M059J (cell line): ENCODE measurements at regions not wholly inside any gene's neighbourhood (a gene's known extent, or its start where the extent isn't known, plus 50 kb on each side); places are given as distances from the start of the nearest gene placed in this dataset.

Experiments used
- DNase-seq: peaks from one replicate; pipeline ENCODE4 v3.0.0-alpha.2; 2012; ENCODE audit warnings: low read depth

DNA sequence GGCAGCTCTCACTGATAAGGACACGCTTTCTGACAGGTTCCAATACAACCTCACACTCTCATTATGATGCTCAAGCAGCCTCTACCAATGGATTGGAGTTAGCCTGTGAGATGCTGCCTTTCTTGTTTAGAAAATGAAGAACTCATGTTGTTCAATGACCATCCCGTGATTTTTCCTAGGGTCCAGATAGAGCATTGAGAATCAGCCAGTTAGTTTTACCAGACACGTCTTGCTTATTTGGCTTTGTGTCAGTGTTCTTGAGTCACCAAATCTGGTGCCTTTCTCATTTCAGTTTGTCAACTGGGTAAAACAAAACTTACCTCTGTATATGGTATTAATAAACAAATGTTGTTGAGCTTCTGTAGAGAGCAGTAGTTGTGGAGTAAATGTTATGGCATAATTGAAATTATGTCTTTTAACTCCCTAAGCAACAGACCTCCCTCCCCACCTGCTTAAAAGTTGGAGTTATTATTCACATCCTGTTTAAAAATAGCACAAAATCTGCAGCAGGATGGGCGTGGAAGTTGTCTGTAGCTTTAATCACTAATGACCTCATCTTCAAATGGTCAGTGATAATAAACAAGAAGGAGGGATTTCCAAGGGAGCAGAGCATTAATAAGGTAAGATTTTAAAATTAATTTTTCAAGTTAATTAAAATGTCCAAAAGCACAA, 167.3 kb downstream of the HRH4 start:
- DNase-seq = peak; percentile 51

DNA sequence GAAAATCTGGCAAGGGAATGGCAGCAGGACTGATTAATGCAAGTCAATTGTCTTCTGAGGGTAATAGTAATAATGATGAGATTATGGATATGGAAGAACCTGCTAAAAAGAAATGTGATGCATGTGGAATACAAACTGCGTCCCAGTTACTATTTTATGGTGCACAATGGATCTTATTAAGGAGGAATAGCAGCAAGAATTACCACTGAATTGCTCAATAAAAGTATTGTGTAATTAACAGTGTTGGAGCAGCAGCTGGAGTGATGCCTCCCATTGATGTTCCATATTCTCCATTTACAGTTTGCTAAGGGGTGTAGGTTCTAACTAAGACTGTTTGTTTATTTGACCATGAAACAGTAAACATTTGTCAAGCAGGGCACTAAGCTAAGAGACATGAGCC, 167.9 kb downstream of the HRH4 start:
- DNase-seq = no peak

DNA sequence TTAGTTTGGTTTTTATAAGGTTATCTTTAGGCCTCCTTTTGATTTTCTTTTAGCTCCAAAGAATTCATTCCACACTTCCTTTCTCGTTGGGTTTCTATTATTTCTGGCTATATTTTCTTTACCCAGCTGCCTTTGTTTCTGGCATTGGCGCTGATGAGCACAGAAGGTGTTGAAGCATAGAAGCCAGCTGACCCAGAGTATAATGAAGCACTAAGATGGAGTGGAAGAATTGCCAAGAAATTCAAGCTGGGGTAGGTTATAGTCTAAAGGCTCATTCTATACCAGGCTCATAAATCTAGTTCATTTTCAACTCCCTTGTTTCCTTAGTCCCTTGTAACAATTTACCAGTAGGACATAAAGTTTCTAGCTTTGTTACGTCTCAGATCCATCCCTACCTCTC, 169.5 kb downstream of the HRH4 start:
- DNase-seq = no peak

DNA sequence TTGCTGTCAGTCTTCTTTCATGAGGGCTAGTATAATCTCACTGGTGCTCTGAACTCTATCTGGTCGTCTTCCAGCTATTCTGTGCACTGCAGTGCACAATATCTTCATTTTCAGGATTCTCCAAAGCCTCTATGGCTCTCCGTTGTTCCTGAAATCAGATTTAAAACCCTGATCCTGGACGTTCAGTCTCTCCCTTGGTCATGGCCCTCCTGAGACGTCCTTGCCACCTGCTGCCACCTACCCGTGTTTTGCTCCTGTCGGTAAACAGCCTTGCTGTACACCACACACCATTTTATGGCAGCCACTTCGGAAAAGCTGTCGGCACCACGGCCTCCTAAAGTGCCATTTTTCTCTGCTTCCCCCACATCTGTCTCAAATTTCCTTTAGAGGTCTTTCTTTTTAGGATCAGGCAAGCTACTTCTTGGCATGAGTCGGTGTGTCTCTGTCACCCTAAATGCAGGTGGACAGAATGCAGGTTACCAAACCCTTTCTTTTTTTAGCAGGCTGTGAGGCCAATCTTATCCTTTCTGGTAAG, 170.0 kb downstream of the HRH4 start:
- DNase-seq = no peak

DNA sequence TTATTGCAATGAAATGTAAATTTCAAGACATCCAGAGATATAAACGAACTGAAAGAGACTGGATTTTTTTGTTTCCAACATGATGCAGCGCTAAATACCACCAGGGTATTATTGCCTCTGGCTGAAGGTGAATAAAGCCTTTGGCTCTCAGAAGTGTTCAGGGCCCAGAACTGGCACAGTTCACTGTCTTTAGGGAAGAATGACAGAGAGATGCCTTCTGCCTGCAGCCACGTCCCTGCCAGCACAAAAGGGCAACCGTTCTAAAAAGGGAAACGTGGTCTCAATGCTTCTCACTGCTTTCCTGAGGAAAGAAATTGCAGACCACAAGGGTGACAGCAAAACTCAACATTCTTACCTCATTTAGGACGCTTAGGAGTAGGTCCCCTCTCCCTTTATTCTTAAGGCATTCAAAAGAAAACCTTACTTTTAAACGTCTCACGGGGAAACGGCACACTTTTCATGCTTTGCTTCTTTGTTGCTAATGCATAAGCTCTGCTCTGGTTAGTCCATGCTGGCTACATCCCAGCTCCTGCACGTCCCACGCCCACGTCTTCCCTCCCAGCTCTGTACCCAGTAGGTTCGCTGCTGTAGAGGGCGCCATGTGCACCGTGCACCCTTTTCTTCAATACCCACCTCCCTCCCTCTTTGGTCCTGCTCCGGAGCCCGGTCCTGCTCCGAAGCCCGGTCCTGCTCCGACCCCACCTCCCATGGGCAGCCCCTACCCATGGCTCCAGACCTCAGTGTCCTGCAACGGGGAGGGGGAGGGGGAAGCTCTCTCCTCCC, 171.0 kb downstream of the HRH4 start:
- DNase-seq = peak; percentile 20

DNA sequence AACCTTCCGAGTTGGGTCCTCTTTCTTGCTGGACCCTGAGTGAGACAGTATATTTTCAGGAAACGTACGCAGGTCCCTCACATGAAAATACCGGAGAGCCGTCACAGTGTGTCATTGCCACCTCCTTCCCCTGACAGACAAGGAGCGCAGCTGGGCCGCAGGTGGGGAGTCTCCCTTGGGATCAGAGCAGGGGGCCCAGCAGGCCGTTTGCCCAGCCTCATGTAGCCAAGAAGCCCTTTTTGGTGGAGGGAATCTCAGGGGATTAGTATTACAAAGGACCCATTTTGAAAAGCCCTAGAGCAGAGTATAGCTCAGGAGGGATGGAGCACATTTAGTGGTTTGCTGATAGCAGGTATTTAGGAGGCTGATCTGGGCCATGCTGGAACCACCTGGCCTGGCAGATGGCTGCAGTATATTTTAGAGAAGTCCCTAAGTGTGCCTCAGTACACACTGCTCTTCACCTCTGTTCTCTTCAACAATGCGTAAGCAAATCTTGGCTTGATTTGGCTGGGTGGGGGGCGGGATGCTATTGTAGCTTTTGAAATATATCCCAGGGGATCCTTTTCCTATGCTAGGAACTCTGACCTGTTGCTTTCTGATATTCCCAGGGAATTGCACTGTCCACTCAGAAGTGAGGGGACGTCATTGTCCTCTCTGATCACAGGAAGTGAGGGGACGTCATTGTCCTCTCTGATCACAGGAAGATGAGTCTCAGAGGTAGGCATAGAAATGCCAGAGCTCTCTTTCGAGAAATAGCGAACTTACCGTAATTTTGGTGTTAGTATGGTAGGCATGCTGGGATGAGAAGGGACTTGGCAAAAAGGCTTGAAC, 171.9 kb downstream of the HRH4 start:
- no peak for DNase-seq

DNA sequence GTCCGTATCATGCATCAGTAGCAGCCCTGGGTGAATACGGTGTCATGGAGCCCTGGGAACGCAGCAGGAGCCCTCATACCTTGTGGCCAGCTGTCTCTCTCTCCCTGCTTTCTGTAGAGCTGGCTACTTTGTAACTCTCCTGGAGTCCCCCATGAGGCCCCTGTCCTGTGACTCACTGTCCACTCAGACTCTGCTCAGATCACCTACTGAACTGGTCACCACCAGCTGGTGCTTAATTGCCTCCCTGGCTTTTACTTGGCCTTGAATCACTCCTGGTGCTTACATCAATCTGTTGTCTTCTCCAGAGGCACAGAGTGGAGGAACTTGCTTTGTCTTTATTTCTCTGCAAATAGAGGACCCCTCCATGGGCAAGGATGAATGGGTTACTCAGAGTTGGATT, 172.7 kb downstream of the HRH4 start:
- DNase-seq = peak; percentile 90

DNA sequence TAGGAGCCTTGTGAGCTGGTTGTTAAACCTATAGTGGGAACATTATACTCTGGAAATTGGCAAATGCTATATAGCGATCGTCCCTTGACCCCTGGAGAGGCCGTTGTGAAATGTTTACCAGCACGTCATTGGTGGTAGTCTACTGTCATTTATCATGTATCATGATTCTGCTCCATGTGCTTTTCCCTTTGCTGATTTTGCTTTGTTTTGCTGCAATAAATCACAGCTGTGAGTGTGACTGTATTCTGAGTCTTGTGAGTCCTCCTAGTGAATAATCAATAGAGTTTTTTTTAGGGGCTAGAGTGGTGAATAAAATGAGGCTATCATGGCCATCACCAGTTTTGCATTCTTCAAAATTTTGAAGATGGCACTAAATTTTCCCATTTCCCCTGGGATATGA, 189.1 kb downstream of the HRH4 start:
- no peak for DNase-seq

DNA sequence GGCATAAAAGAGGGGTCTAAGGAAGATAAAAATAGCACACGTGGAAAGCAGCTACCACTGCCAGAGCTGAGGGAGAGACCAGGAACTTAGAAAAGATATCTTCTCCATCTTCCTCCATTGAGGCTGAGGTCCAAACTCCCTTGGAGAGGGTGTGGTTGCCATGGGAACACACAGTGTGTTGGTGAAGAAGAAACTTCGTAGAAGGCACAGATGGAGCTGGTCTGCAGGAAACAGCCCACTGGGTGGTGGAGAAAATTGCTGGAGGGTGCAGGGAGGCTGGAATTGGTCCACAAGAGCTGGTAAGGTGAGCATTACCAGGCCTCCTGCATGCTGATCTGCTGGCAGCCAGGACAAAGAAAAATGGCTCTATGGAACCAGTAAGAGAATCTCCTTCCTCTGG, 191.0 kb downstream of the HRH4 start:
- DNase-seq = peak; percentile 11

DNA sequence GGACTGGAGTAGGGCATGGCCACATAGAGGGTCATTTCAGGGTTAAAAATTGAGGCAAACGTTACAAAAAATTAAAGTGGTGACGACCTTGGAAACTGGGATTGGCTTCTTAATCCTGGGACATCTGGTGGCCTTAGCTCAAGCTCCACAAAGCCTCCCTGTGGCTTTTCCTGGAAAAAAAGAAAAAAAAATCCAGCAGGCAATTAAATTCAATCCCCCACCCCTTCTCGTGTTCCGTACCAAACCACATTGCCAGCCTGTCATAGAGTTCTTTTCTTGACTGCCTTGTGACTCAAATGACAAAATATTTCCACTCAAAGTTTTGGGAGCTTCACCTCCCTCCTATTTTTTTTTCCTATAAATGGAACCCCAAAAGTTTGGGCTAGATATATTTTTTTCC, 195.6 kb downstream of the HRH4 start:
- peak; percentile 65 for DNase-seq

DNA sequence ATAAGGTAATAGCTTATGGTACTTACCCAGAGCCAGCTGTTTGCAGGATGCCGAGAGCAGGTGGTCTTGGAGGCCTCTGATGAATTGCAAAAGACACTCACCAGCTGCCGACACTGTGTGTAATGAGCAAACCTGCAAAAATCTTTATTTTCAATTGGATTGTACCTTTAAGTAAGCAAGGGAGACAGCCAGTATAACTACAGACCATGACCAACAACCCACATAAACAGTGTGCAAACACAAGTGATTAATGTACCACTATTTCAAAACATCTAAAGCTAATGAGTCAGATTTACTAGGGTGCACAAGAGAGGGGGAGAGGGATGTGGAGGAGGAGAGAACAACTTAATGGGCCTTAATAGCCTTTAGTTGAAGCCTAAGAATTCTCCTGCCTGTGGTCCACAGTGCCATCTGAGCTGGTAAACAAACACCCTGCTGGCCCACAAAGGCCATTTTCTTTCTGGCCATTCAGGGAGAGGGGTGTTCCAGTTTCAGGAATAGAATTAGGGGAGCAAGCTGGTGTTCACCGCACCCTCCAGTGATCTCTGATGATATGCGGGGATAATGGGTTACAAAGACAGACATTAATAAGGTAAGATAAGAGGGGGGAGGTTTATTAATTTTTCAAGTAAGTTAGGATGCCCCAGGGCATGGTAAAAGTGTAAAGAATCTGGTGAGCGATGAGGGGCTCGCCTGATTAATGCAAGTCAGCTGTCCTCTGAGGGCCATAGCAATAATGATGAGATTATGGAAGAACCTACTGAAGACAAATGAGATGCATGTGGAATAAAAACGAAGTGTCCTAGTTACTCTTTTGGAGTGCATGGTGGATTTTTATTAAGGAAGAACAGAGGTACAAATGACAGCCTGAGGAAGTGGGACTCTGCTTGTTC, 196.4 kb downstream of the HRH4 start:
- DNase-seq = peak; percentile 91

DNA sequence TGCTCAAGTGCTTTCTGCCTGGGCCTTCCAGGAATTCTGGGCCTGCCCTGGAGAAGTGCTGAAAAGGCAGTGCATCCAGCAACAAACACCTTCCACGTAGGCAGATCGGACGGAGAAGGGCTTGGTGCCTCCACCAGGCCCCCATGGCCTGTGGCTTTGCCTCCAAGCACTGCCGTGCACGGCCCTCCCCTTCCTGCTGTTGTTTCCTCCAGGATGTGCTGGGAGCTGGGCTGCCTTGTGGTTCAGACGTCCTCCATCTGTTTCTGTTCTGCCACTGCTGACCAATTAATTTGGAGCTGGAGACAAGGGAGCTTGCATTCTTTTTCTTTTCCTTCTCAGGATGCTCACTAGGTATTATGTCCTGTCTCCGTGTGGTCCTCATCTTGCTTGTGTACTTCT, 197.0 kb downstream of the HRH4 start:
- DNase-seq = no peak

DNA sequence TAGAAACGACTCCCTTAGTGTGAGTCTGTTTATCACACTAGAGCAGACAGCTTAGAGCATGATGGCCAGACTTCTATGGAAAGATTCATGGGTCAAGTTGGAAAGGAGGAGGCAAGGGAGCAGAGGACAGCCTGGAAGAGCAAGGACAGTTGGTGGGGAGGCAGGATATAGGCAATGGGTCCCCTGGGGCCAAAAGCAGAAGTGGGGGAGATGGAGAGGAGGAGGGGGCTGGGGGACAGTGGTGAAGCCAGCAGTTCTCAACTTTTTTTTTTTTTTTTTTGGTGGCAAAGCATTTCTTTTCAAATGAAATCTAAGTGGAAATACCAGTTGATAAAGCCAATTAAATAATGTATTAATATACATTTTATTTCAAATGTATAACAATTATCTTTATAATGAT, 197.9 kb downstream of the HRH4 start:
- DNase-seq = no peak

DNA sequence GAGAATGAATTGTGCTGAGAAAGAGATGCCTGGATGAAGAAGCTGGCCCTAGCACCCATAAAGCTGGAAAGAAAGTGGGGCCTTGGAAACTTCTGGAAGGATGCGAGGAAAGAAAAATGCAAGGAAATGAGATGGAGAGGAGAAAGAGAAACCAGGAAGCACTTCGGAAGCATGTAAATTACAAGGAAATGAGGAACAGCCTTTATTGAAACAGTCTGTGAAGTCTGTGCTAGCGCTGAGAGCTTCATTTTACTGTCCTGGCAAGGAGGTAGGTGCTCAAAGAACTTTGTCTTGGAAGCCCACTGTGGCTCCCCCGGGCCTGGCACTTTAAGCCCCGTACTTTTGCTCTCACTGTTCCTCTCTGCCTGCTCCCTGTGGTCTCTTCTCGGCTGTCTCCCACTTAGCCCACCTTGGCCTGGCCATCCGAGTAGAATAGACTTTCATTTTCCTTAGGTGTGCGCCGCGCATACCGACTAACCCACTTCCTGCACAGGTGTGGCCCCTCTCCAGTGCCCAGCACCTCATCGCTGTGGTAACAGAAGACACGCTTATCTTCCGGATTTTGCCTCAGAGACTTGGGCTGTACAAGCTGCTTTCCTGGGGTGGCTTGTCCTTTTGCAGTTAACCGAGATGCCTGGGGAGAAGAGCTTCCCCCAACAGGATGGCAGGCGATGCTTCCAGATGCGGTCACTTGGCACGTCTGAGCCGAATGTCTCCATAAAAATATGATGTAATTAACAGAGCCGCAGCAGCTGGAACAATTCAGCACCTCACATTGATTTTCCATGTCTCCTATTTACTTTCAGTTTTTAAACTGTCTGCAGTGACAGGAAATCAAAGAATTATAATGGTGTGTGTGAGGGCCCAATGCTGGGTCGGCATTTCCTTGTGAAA, 199.6 kb downstream of the HRH4 start:
- DNase-seq = peak; percentile 13

DNA sequence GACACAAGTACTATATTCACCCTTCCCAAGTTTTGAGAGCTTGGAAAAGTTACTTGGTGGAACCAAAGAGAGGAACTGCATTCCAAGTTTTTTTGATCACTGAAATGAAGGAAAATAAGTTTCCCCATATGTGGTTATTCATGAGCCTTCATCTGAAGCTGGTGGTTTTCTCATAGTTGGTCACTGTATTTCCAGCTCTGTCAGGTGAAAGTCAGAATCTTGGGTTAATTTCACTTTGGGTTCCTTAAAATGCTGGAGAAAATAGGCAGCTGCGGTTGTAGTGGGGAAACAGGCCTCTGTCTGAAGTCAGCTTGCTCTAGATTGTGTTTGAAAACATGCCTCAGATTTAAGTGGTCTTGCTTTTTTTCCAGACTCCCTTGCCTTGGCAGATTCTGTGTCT, 200.5 kb downstream of the HRH4 start:
- no peak for DNase-seq

DNA sequence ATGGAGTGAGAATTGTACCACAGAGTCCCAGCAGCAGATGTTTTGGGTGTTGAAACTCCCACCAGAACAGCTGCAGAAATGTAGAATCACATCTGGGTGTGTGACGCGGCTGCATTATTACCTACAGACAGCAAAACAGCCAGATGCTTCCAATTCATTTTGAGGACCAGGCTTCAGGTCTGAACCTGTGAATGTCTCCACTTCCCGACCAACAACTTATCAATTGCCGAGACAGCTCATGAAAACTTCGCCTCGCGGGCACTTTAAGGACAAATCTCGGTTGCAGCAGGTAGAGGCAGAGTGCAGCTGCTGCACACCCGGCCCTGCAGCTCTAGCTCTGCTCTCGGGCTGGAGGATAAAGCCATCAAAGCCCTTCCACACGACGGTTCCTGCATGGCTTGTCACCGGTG, 202.0 kb downstream of the HRH4 start:
- no peak for DNase-seq

DNA sequence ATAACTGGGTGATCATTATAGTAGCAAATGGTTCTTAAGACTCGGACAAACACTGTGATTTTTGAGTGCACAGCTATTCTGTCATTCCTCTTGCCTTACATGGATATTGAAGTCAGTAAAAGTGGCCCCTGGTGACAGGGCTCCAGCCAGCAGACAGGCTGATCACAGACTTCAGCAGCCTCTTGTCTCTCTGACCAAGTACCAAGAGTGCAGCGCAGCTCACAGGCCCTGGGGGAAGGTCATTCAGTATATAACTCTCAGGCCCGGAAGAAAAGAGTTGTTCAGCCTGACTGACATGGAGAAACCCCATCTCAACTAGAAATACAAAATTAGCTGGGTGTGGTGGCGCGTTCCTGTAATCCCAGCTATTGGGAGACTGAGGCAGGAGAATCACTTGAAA, 202.6 kb downstream of the HRH4 start:
- no peak for DNase-seq

DNA sequence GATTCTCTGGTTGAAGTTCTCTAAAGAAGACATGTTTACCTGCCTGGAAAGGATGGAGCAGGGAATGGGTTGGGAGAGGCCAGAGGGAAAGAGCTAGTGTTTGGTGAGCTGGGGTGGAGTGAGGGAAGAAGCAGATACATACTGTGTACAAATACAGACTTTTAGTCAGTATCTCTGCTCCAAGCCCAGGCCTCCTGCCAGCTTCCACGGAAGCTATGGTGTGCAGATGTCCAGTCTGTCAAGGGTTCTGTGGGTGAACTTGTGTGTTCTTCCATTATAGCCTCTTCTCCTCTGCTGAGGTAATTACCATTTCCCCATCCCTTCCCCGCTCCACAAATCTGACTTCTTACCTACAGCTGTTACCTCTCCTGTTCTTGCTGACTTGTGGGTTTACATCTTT, 208.6 kb downstream of the HRH4 start:
- DNase-seq = no peak

DNA sequence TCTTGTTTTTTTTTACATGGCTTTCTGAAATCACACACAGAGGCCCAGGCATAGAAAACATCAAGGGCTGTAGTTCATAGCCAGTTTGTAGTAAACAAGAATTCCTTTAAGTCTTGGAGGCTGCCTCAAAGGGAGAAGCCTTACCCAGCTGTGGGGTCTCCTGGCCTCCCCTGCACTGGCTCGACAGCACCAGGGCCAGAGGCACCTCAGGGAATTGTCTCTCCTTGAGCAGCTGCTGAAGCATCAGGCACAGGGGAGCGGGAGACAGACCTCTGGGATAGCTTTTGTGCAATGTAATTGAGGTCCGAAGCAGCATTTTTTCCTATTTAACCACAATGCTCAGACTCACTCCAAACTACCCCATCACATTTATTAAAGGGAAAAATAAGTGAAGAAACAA, 209.1 kb downstream of the HRH4 start:
- no peak for DNase-seq

DNA sequence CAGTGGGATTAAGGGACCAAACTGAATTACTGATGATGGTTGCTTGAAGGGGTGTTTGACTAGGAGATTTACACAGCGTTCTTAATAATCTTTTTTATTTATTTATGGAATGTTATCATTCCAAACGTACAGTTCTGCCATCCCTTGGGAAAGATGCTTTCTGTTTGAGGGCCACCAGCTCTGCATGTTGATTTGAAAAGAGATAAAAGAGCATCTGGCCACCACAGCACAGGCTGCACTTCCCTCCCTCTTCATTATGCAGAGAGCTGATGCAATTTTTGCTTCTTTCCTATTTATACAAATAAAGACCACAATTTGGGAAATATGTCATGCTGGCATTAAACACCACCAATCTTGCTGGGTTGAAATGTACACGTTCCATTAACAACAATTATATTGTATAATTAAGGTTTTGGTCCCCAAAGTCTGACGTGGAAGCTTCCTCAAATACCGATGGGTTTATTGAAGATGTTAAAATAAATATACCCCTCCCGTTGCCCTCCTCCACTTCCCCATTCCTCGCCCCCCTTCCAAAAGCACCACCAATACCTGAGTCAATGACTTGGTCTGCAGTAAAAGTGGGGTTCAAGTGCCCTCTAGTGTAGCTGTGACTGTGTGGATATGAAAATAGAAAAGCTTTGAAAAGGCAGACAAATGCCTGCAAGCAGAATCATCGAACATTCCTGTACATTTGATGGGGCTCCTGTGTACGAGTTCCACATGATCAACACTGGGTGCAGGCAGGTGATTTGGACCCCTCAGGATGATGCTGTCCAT, 211.9 kb downstream of the HRH4 start:
- peak; percentile 39 for DNase-seq
